K562 (cell line): ENCODE measurements at regions not wholly inside any gene's neighbourhood (a gene's known extent, or its start where the extent isn't known, plus 50 kb on each side); places are given as distances from the start of the nearest gene placed in this dataset.

Experiments used
- ATAC-seq: fragments of 200-7000 bp; cut with Tn5 transposase; 3 replicates; pipeline ENCODE4 v1.9.1; 2020; ENCODE audit warnings: moderate library complexity
- BruUV-seq: library from RNA; stranded (reverse); fragments of 400-500 nt; replicated peaks from 2 replicates; lab custom pipeline; 2021; lab: Mats Ljungman, UMichigan
- CTCF ChIA-PET: fragments of 300-600 bp; formaldehyde crosslinking; extraction: SDS; loops from one replicate; lab custom pipeline; 2021; ENCODE audit warnings: low intra/inter-chr PET ratio; lab: Yijun Ruan, JAX
- POLR2A ChIA-PET: fragments of 300-600, 350-650 bp; sonication (Branson Sonifier 250); formaldehyde crosslinking; extraction: SDS; loops from one replicate; lab custom pipeline; 2021; ENCODE audit warnings: antibody characterized with exemption, inconsistent platforms; lab: Yijun Ruan, JAX
- DNase-seq, 4 experiments: peaks; one replicate each; pipeline versions ENCODE4 v3.0.0 to v3.0.0-alpha.2; 2011 to 2018; ENCODE audit warnings: low spot score in 3 of 4, mixed read lengths in 3 of 4; ENCODE audit errors: extremely low read depth in 1 of 4
- FAIRE-seq: peaks from 2 replicates; lab custom pipeline; 2011; peaks lifted over from hg19 to GRCh38; lab: Jason Lieb, UNC
- H2AFZ ChIP-seq: 2 replicates; pipeline ENCODE4 v1.6.0; 2011; ENCODE audit warnings: low read depth, low read length, control low read depth, inconsistent platforms
- H3K27ac ChIP-seq: fragments of 200-600 bp; 3 replicates; pipeline ENCODE4 v1.8.0; 2011; ENCODE audit warnings: low read depth, mild to moderate bottlenecking, control low read depth, inconsistent platforms, low read length, moderate library complexity, mixed read lengths; ENCODE audit errors: extremely low read depth
- H3K27me3 ChIP-seq, 2 experiments: fragments of 300-600 bp in 1 of 2; 2 replicates in 1 of 2; 3 replicates in 1 of 2; pipeline versions ENCODE4 v1.6.0 to v1.8.0; 2011; ENCODE audit warnings: inconsistent platforms in 2 of 2, low read length in 2 of 2, mild to moderate bottlenecking in 1 of 2, mixed read lengths in 1 of 2, moderate library complexity in 1 of 2; ENCODE audit not compliant: control insufficient read depth in 2 of 2, insufficient read depth in 2 of 2
- H3K36me3 ChIP-seq: fragments of 300-600 bp; 3 replicates; pipeline ENCODE4 v1.8.0; 2011; ENCODE audit warnings: mild to moderate bottlenecking, low read length, inconsistent platforms; ENCODE audit not compliant: control insufficient read depth, insufficient read depth
- H3K4me1 ChIP-seq, 2 experiments: fragments of 200-600 bp in 1 of 2; replicated peaks in 1 of 2; 2 replicates in 1 of 2; 3 replicates in 1 of 2; pipeline versions ENCODE4 v1.5.1 to v1.8.0; 2011; ENCODE audit warnings: inconsistent platforms in 2 of 2, low read length in 2 of 2, mild to moderate bottlenecking in 1 of 2, mixed read lengths in 1 of 2, moderate library complexity in 1 of 2; ENCODE audit not compliant: control insufficient read depth in 2 of 2, insufficient read depth in 2 of 2
- H3K4me2 ChIP-seq: 2 replicates; pipeline ENCODE4 v1.6.1; 2011; ENCODE audit warnings: low read length, control low read depth, inconsistent platforms, mixed read lengths; ENCODE audit not compliant: insufficient read depth
- H3K4me3 ChIP-seq: fragments of 200-600 bp; sonication (generic), shearing (Covaris generic); 2 replicates; pipeline ENCODE4 v1.5.1; 2016; ENCODE audit warnings: control low read depth, inconsistent platforms
- H3K79me2 ChIP-seq: fragments of 200-600 bp; 3 replicates; pipeline ENCODE4 v1.8.0; 2011; ENCODE audit warnings: low read length, inconsistent platforms; ENCODE audit not compliant: control insufficient read depth, insufficient read depth
- H3K9ac ChIP-seq, 2 experiments: 2 replicates each; pipeline versions ENCODE4 v1.6.0 to v1.6.1; 2011; ENCODE audit warnings: low read depth in 2 of 2, low read length in 2 of 2, control low read depth in 1 of 2, inconsistent platforms in 1 of 2, mild to moderate bottlenecking in 1 of 2, mixed read lengths in 1 of 2; ENCODE audit not compliant: insufficient read depth in 1 of 2
- H3K9me1 ChIP-seq: one replicate; pipeline ENCODE4 v1.6.0; 2011; ENCODE audit warnings: inconsistent platforms, mild to moderate bottlenecking, low read length, moderate library complexity; ENCODE audit not compliant: control insufficient read depth, insufficient read depth
- H3K9me3 ChIP-seq: replicated peaks from 2 replicates; pipeline ENCODE4 v1.5.1; 2011; ENCODE audit warnings: low read depth, low read length, inconsistent platforms; ENCODE audit not compliant: control insufficient read depth, insufficient read depth
- H4K20me1 ChIP-seq: replicated peaks from 2 replicates; pipeline ENCODE4 v1.6.1; 2011; ENCODE audit warnings: low read length, inconsistent platforms, mixed read lengths; ENCODE audit not compliant: control insufficient read depth, insufficient read depth
- HLTF ChIP-seq: fragments of 450-650 bp; IDR thresholded peaks from 2 replicates; pipeline ENCODE4 v1.6.1; 2016
- MAFG ChIP-seq: fragments of 450-650 bp; conservative IDR thresholded peaks from 2 replicates; pipeline ENCODE4 v1.6.1; 2016; ENCODE audit warnings: missing genetic modification characterization, missing compliant biosample characterization
- RHOXF2B ChIP-seq: fragments of 250-450 bp; sonication (Bioruptor Pico); conservative IDR thresholded peaks from 2 replicates; pipeline ENCODE4 v1.5.1; 2021
- TRIM24 ChIP-seq, 2 experiments: fragments of 450-650 bp; IDR thresholded peaks; 2 replicates each; pipeline ENCODE4 v1.6.1; 2016
- ZNF717 ChIP-seq: fragments of 250-450 bp; sonication (Bioruptor Pico); IDR thresholded peaks from 2 replicates; pipeline ENCODE4 v1.5.0; 2021
- ZZZ3 ChIP-seq: fragments of 450-650 bp; IDR thresholded peaks from 2 replicates; pipeline ENCODE4 v1.6.1; 2016; ENCODE audit warnings: antibody characterized with exemption, mild to moderate bottlenecking, moderate library complexity
- WGBS: fragments of 100-300 bp; shearing (Covaris generic); methylation state at CpG from one replicate; pipeline ENCODE4 v1.1.6; 2016; ENCODE audit warnings: low coverage, mixed read lengths; ENCODE audit not compliant: insufficient coverage; ENCODE audit errors: missing lambda C conversion rate; 5-methylcytosine and 5-hydroxymethylcytosine counted together
- in situ Hi-C: fragments of 300-500 bp; cut with MboI; formaldehyde crosslinking; loops from 4 replicates; pipeline ENCODE4 v1.15.0; 2018; ENCODE audit warnings: inconsistent platforms, mixed read lengths
- intact Hi-C: fragments of 100-400 bp; cut with micrococcal nuclease; formaldehyde crosslinking; loops from 2 replicates; pipeline ENCODE4 v1.14.2; 2022
- TF ChIP-seq, protein P1 (sequence below): fragments of 450-650 bp; formaldehyde crosslinking; IDR thresholded peaks from 2 replicates; pipeline ENCODE4 v1.4.0; 2020; ENCODE audit warnings: mild to moderate bottlenecking
- TF ChIP-seq, protein P2 (sequence below): fragments of 450-650 bp; formaldehyde crosslinking; IDR thresholded peaks from 2 replicates; pipeline ENCODE4 v1.4.0; 2020; ENCODE audit warnings: mild to moderate bottlenecking, mixed read lengths
- TF ChIP-seq, protein P3 (sequence below): fragments of 250-450 bp; sonication (Bioruptor Pico); IDR thresholded peaks from 2 replicates; pipeline ENCODE4 v1.4.0; 2020; ENCODE audit warnings: mild to moderate bottlenecking
- TF ChIP-seq, protein P4 (sequence below): fragments of 250-450 bp; sonication (Bioruptor Pico); IDR thresholded peaks from 2 replicates; pipeline ENCODE4 v1.5.0; 2021; ENCODE audit warnings: mild to moderate bottlenecking, borderline replicate concordance

DNA sequence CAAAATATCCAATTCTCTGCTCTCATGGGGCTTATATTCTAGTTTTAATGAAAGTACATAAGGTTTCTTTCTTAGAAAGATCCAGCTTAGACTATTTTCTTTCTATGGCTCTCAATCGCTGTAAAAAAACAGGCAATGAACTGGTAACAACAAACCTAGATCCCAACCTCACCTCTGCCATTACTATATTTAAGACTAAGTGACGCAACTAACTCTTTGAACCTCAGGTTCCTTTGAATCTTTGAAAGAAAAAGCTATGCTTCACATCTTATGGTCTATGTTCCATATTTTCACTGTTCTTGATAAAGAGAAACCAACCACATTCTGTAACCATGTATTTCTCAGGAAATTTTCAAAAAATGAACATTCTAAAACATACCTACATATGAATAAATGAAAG lies 88.5 kb downstream of the ELAPOR2 start:
- Histone ChIP-seq H2AFZ (no peak overlapping the region), H3K4me3 (no peak overlapping the region), H4K20me1 (peaks cover 2% of the 10 kb centered on the region; the same call in 1 of the 2 replicates), H3K36me3 (no peaks in the 10 kb centered on the region), H3K9ac (no peak overlapping the region), H3K9me1 (no peaks in the 10 kb centered on the region), H3K79me2 (peaks cover 14% of the 10 kb centered on the region; the same call in 2 of the 3 replicates), H3K27me3 (no peaks in the 10 kb centered on the region), H3K4me2 (no peak overlapping the region), H3K4me1 (peaks cover 0 to 12% of the 10 kb centered on the region in 2 experiments; a peak in 2 of 5 replicates), H3K9me3 (no peaks in the 10 kb centered on the region), H3K27ac (no peak overlapping the region)
- DNase-seq (no peak), FAIRE-seq (no peak), ATAC-seq (no peak)
- ChIA-PET POLR2A (interaction anchor here (0.6 to 0.9 kb wide), 2 partner anchors 158 to 178 kb away, joined by 3 to 4 read pairs; no protein-coding TSS in a partner anchor), CTCF (no interaction called here)
- TF ChIP-seq, protein P1, sequence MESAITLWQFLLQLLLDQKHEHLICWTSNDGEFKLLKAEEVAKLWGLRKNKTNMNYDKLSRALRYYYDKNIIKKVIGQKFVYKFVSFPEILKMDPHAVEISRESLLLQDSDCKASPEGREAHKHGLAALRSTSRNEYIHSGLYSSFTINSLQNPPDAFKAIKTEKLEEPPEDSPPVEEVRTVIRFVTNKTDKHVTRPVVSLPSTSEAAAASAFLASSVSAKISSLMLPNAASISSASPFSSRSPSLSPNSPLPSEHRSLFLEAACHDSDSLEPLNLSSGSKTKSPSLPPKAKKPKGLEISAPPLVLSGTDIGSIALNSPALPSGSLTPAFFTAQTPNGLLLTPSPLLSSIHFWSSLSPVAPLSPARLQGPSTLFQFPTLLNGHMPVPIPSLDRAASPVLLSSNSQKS (CRISPR knock-in tag): no peak
- no peak for TF ChIP-seq TRIM24 (IDR thresholded peaks at IDR 0.05)
- TF ChIP-seq, protein P2, sequence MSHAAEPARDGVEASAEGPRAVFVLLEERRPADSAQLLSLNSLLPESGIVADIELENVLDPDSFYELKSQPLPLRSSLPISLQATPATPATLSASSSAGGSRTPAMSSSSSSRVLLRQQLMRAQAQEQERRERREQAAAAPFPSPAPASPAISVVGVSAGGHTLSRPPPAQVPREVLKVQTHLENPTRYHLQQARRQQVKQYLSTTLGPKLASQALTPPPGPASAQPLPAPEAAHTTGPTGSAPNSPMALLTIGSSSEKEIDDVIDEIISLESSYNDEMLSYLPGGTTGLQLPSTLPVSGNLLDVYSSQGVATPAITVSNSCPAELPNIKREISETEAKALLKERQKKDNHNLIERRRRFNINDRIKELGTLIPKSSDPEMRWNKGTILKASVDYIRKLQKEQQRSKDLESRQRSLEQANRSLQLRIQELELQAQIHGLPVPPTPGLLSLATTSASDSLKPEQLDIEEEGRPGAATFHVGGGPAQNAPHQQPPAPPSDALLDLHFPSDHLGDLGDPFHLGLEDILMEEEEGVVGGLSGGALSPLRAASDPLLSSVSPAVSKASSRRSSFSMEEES (CRISPR knock-in tag): no peak
- TF ChIP-seq ZNF717 (CRISPR knock-in tag): no peak
- no peak for TF ChIP-seq ZZZ3
- TF ChIP-seq RHOXF2B (CRISPR knock-in tag): no peak
- TF ChIP-seq, protein P3, sequence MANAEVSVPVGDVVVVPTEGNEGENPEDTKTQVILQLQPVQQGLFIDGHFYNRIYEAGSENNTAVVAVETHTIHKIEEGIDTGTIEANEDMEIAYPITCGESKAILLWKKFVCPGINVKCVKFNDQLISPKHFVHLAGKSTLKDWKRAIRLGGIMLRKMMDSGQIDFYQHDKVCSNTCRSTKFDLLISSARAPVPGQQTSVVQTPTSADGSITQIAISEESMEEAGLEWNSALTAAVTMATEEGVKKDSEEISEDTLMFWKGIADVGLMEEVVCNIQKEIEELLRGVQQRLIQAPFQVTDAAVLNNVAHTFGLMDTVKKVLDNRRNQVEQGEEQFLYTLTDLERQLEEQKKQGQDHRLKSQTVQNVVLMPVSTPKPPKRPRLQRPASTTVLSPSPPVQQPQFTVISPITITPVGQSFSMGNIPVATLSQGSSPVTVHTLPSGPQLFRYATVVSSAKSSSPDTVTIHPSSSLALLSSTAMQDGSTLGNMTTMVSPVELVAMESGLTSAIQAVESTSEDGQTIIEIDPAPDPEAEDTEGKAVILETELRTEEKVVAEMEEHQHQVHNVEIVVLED (CRISPR knock-in tag): no peak
- TF ChIP-seq HLTF: no peak
- TF ChIP-seq, protein P4, sequence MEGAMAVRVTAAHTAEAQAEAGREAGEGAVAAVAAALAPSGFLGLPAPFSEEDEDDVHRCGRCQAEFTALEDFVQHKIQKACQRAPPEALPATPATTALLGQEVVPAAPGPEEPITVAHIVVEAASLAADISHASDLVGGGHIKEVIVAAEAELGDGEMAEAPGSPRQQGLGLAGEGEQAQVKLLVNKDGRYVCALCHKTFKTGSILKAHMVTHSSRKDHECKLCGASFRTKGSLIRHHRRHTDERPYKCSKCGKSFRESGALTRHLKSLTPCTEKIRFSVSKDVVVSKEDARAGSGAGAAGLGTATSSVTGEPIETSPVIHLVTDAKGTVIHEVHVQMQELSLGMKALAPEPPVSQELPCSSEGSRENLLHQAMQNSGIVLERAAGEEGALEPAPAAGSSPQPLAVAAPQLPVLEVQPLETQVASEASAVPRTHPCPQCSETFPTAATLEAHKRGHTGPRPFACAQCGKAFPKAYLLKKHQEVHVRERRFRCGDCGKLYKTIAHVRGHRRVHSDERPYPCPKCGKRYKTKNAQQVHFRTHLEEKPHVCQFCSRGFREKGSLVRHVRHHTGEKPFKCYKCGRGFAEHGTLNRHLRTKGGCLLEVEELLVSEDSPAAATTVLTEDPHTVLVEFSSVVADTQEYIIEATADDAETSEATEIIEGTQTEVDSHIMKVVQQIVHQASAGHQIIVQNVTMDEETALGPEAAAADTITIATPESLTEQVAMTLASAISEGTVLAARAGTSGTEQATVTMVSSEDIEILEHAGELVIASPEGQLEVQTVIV (CRISPR knock-in tag): no peak
- TF ChIP-seq MAFG: no peak
- intact Hi-C loops: no loop called here
- 64% methylated on average over 2 of the region's 2 CpGs for WGBS
- no TSS peak for BruUV-seq
- in situ Hi-C loops: no loop called here
